ENCODE measurements at regions not wholly inside any gene's neighbourhood (a gene's known extent, or its start where the extent isn't known, plus 50 kb on each side); places are given as distances from the start of the nearest gene placed in this dataset.

DNA sequence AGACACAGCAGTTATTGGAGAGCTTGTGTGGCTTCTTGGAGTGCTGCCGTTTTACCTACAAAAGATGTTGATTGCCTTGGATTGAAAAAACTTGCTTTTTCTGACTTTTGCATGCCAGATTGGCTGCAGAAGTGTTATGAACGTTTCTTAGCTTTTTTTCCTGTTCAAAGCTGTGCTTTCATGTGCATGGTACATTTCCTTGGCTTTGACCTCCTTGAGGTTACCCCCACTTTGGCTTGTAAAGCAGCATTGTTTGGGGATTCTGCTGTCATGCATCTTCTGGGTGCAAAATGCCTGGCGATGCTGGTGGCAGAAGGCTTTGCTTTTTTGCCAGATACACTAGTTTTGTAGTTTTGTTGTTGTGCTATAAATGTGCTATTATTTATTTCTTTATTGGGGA, 80.0 kb downstream of the JRKL start:
- no peaks in the 10 kb centered on the region for H3K79me2 ChIP-seq (ENCODE audit: low read length)
- no peaks in the 10 kb centered on the region for H3K36me3 ChIP-seq (ENCODE audit: insufficient read depth, low read length)
- H3K9ac ChIP-seq (ENCODE audit: low read length) = no peak overlapping the region
- DNase-seq = no peak
- H3K27ac ChIP-seq (ENCODE audit: low read length) = no peak overlapping the region
- H2AFZ ChIP-seq (ENCODE audit: low read length) = no peak overlapping the region
- H3K27me3 ChIP-seq (ENCODE audit: low read length) = no peaks in the 10 kb centered on the region
- no peaks in the 10 kb centered on the region for H4K20me1 ChIP-seq (ENCODE audit: insufficient read depth, low read depth, low read length)
- no peak overlapping the region for H3K4me2 ChIP-seq (ENCODE audit: low read depth, low read length, poor library complexity, severe bottlenecking)
- H3K9me3 ChIP-seq (ENCODE audit: low read length) = peaks cover 18% of the 10 kb centered on the region
- no peaks in the 10 kb centered on the region for H3K4me1 ChIP-seq (ENCODE audit: low read length)
- H3K4me3 ChIP-seq (ENCODE audit: low read length) = no peak overlapping the region
- no peaks in the 10 kb centered on the region for H3K9me2 ChIP-seq (replicated peaks; ENCODE audit: insufficient read depth, low read length)

DNA sequence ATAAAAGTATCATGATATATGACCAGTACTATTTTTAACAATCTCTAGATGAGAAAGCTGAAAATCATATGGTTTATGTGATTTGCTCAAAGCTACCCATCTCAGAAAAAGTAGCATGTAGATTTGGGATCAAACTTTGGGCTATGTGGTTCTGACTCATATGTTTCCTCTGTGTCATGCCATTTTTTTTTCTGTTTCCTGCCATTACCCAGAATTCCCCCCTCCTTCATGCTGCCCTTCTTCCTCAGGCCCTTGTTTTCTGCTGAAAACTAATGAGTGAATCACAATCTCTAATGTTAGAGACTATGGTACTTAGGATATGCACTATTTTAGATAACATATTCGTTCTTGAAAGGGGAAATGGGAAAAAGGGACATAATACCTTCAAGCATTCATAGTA, 80.7 kb downstream of the JRKL start:
- H3K4me3 ChIP-seq (ENCODE audit: low read length) = no peak overlapping the region
- H4K20me1 ChIP-seq (ENCODE audit: insufficient read depth, low read depth, low read length) = no peaks in the 10 kb centered on the region
- no peak overlapping the region for H3K9ac ChIP-seq (ENCODE audit: low read length)
- H3K4me1 ChIP-seq (ENCODE audit: low read length) = no peaks in the 10 kb centered on the region
- no peaks in the 10 kb centered on the region for H3K79me2 ChIP-seq (ENCODE audit: low read length)
- no peak overlapping the region for H2AFZ ChIP-seq (ENCODE audit: low read length)
- no peaks in the 10 kb centered on the region for H3K27me3 ChIP-seq (ENCODE audit: low read length)
- H3K27ac ChIP-seq (ENCODE audit: low read length) = no peak overlapping the region
- no peaks in the 10 kb centered on the region for H3K9me2 ChIP-seq (replicated peaks; ENCODE audit: insufficient read depth, low read length)
- H3K36me3 ChIP-seq (ENCODE audit: insufficient read depth, low read length) = no peaks in the 10 kb centered on the region
- no peak overlapping the region for H3K4me2 ChIP-seq (ENCODE audit: low read depth, low read length, poor library complexity, severe bottlenecking)
- no peak for DNase-seq
- H3K9me3 ChIP-seq (ENCODE audit: low read length) = peaks cover 18% of the 10 kb centered on the region

DNA sequence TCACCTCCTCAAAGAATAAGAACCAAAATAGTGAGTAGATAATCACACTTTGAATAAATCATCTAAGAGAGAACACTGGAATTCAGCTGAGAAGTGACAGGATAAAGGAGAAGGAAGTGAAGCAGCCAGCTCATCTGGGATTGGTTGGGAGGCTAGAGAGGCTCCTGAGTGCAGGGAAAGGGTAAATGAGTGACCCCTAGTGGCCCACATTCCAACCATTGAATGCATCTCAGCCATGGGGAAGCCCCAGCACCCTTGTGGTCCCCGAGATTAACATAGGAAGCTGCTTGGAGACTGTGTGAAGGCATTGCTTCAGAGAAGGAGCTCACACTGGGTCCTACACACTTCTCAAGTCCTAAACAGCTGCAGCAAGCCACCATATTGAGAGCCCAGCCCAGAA, 82.3 kb downstream of the JRKL start:
- no peaks in the 10 kb centered on the region for H3K27me3 ChIP-seq (ENCODE audit: low read length)
- H3K36me3 ChIP-seq (ENCODE audit: insufficient read depth, low read length) = no peaks in the 10 kb centered on the region
- H3K9me3 ChIP-seq (ENCODE audit: low read length) = peaks cover 25% of the 10 kb centered on the region
- H3K4me3 ChIP-seq (ENCODE audit: low read length) = no peak overlapping the region
- H3K4me2 ChIP-seq (ENCODE audit: low read depth, low read length, poor library complexity, severe bottlenecking) = no peak overlapping the region
- DNase-seq = no peak
- H3K9ac ChIP-seq (ENCODE audit: low read length) = no peak overlapping the region
- H3K9me2 ChIP-seq (replicated peaks; ENCODE audit: insufficient read depth, low read length) = no peaks in the 10 kb centered on the region
- no peaks in the 10 kb centered on the region for H3K4me1 ChIP-seq (ENCODE audit: low read length)
- no peak overlapping the region for H3K27ac ChIP-seq (ENCODE audit: low read length)
- H3K79me2 ChIP-seq (ENCODE audit: low read length) = no peaks in the 10 kb centered on the region
- no peak overlapping the region for H2AFZ ChIP-seq (ENCODE audit: low read length)
- no peaks in the 10 kb centered on the region for H4K20me1 ChIP-seq (ENCODE audit: insufficient read depth, low read depth, low read length)

DNA sequence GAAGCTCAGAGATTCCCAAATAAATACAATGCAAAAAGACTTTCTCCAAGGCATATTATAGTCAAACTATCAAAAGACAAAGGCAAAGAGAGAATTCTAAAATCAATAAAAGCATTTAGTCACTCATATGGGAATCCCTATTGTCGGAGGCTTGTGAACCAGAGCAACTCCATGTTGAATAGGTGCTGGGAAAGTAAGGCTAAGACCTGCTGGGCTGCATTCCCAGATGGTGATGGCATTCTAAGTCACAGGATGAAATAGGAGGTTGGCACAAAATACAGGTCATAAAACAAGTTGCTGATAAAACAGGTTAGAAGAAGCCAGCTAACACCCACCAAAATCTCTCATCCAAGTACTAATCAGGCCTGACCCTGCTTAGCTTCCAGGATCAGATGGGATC, 84.5 kb downstream of the JRKL start:
- DNase-seq = no peak
- no peak overlapping the region for H3K27ac ChIP-seq (ENCODE audit: low read length)
- no peak overlapping the region for H3K4me2 ChIP-seq (ENCODE audit: low read depth, low read length, poor library complexity, severe bottlenecking)
- no peaks in the 10 kb centered on the region for H3K36me3 ChIP-seq (ENCODE audit: insufficient read depth, low read length)
- H3K79me2 ChIP-seq (ENCODE audit: low read length) = no peaks in the 10 kb centered on the region
- H3K27me3 ChIP-seq (ENCODE audit: low read length) = no peaks in the 10 kb centered on the region
- H4K20me1 ChIP-seq (ENCODE audit: insufficient read depth, low read depth, low read length) = no peaks in the 10 kb centered on the region
- H3K9me2 ChIP-seq (replicated peaks; ENCODE audit: insufficient read depth, low read length) = no peaks in the 10 kb centered on the region
- no peak overlapping the region for H3K9ac ChIP-seq (ENCODE audit: low read length)
- no peak overlapping the region for H2AFZ ChIP-seq (ENCODE audit: low read length)
- peaks cover 31% of the 10 kb centered on the region for H3K9me3 ChIP-seq (ENCODE audit: low read length)
- no peak overlapping the region for H3K4me3 ChIP-seq (ENCODE audit: low read length)
- H3K4me1 ChIP-seq (ENCODE audit: low read length) = no peaks in the 10 kb centered on the region

DNA sequence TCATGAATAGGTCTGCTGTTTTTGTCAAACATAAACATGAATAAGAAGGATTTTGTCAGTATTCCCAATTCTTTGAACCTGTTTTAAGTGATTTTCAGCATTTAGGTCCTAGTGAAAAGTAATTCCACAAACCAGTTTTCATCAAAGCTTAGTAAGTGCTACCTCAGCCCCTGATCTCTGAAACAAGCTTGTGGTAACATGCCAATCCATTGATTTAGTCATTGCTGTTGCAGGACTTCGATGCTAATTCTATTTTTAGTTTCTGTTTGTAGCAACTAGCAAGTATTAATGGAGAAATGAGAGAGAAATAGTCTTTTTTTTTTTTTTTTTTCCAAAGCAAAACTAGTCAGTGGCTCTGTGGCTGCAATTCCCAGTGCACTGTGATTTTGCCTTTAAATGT, 91.4 kb downstream of the JRKL start:
- no peaks in the 10 kb centered on the region for H3K27me3 ChIP-seq (ENCODE audit: low read length)
- H4K20me1 ChIP-seq (ENCODE audit: insufficient read depth, low read depth, low read length) = no peaks in the 10 kb centered on the region
- no peak overlapping the region for H2AFZ ChIP-seq (ENCODE audit: low read length)
- DNase-seq = no peak
- H3K9me2 ChIP-seq (replicated peaks; ENCODE audit: insufficient read depth, low read length) = no peaks in the 10 kb centered on the region
- H3K9ac ChIP-seq (ENCODE audit: low read length) = no peak overlapping the region
- H3K36me3 ChIP-seq (ENCODE audit: insufficient read depth, low read length) = no peaks in the 10 kb centered on the region
- H3K79me2 ChIP-seq (ENCODE audit: low read length) = no peaks in the 10 kb centered on the region
- H3K4me3 ChIP-seq (ENCODE audit: low read length) = no peak overlapping the region
- no peaks in the 10 kb centered on the region for H3K4me1 ChIP-seq (ENCODE audit: low read length)
- no peak overlapping the region for H3K27ac ChIP-seq (ENCODE audit: low read length)
- no peak overlapping the region for H3K4me2 ChIP-seq (ENCODE audit: low read depth, low read length, poor library complexity, severe bottlenecking)
- H3K9me3 ChIP-seq (ENCODE audit: low read length) = peaks cover 8% of the 10 kb centered on the region; the same call in 1 of the 2 replicates

DNA sequence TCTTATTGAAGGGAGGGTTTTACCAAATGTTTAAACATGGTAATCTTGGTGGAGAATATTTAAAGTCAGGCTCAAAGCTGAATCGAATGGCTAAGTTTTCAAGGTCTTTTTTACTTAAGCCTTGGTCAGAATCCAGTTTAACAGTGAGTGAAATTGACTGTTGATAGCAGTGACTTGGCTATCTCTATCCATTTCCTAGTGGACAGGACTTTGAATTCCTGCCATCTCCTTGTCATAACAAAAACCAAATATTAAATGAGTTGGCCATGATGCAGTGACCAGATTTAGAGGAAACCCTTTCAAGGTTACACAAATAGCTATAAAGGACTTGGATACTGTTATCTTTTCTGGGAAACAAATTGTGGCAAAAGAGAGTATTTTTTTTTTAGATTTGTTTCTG, 92.0 kb downstream of the JRKL start:
- Histone ChIP-seq H3K79me2 (ENCODE audit: low read length) (no peaks in the 10 kb centered on the region), H3K4me3 (ENCODE audit: low read length) (no peak overlapping the region), H3K27ac (ENCODE audit: low read length) (no peak overlapping the region), H3K27me3 (ENCODE audit: low read length) (no peaks in the 10 kb centered on the region), H3K9ac (ENCODE audit: low read length) (no peak overlapping the region), H3K36me3 (ENCODE audit: insufficient read depth, low read length) (no peaks in the 10 kb centered on the region), H3K4me1 (ENCODE audit: low read length) (no peaks in the 10 kb centered on the region), H3K4me2 (ENCODE audit: low read depth, low read length, poor library complexity, severe bottlenecking) (no peak overlapping the region), H3K9me3 (ENCODE audit: low read length) (peaks cover 6% of the 10 kb centered on the region; the same call in 1 of the 2 replicates), H3K9me2 (replicated peaks; ENCODE audit: insufficient read depth, low read length) (no peaks in the 10 kb centered on the region), H4K20me1 (ENCODE audit: insufficient read depth, low read depth, low read length) (no peaks in the 10 kb centered on the region), H2AFZ (ENCODE audit: low read length) (no peak overlapping the region)
- no peak for DNase-seq

DNA sequence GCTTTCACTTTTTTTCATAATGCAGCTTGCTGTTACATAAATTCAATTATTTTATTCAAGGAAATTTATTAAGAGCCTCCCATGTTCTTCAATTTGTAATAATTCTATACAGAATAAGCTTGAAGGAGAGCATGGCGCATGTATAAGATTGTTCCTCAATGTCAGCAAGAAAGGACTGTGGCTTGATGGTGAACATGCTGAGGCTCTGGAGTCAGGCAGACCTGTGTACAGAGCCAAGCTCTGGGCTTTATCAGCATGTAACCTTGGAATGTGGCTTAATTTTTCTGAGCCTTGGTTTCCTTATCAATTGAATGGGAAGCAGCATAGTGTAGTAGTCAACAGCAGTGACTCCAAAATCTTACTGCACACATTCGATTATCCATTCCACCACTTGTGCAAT, 92.4 kb downstream of the JRKL start:
- no peak overlapping the region for H3K27ac ChIP-seq (ENCODE audit: low read length)
- no peaks in the 10 kb centered on the region for H4K20me1 ChIP-seq (ENCODE audit: insufficient read depth, low read depth, low read length)
- no peaks in the 10 kb centered on the region for H3K79me2 ChIP-seq (ENCODE audit: low read length)

DNA sequence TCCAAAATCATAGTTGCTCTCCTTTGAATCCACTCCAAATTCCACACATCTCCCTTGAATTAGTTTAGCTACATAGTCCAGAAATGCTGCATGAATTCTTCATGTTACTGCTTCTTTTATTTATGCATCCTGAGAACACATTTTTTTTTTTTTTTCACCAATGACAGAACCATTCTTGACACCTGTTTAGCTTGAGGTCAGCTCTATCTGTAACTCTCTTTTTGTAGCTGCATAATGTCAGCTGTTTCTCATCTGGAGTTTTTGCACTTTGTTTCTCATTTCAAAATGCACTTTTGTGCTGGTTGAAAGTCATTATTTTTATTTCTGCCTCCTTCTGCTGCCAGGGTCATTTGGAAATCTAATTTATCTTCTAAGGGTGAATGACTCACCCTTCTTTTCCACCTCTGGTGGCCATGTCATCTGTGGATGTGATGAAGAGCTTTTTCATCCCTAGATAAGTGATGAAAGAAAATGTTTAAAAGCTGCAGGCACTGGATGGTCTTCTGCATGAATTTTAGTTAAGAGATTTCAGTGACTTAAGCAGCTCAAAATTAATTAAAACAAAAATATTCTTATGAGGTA, 93.7 kb downstream of the JRKL start:
- Histone ChIP-seq H3K9ac (ENCODE audit: low read length) (no peak overlapping the region), H2AFZ (ENCODE audit: low read length) (no peak overlapping the region), H3K4me2 (ENCODE audit: low read depth, low read length, poor library complexity, severe bottlenecking) (no peak overlapping the region), H3K4me3 (ENCODE audit: low read length) (no peak overlapping the region), H3K79me2 (ENCODE audit: low read length) (no peaks in the 10 kb centered on the region), H3K36me3 (ENCODE audit: insufficient read depth, low read length) (no peaks in the 10 kb centered on the region), H3K9me3 (ENCODE audit: low read length) (no peaks in the 10 kb centered on the region), H3K27ac (ENCODE audit: low read length) (no peak overlapping the region), H3K4me1 (ENCODE audit: low read length) (no peaks in the 10 kb centered on the region), H4K20me1 (ENCODE audit: insufficient read depth, low read depth, low read length) (no peaks in the 10 kb centered on the region), H3K9me2 (replicated peaks; ENCODE audit: insufficient read depth, low read length) (no peaks in the 10 kb centered on the region), H3K27me3 (ENCODE audit: low read length) (no peaks in the 10 kb centered on the region)
- DNase-seq = no peak

More for the DNA sequence above, 92.4 kb downstream of the JRKL start:
- H3K4me2 ChIP-seq (ENCODE audit: low read depth, low read length, poor library complexity, severe bottlenecking) = no peak overlapping the region
- H3K4me3 ChIP-seq (ENCODE audit: low read length) = no peak overlapping the region
- H3K27me3 ChIP-seq (ENCODE audit: low read length) = no peaks in the 10 kb centered on the region
- H3K9me2 ChIP-seq (replicated peaks; ENCODE audit: insufficient read depth, low read length) = no peaks in the 10 kb centered on the region
- H2AFZ ChIP-seq (ENCODE audit: low read length) = no peak overlapping the region
- no peaks in the 10 kb centered on the region for H3K4me1 ChIP-seq (ENCODE audit: low read length)
- H3K9ac ChIP-seq (ENCODE audit: low read length) = no peak overlapping the region
- H3K9me3 ChIP-seq (ENCODE audit: low read length) = peaks cover 6% of the 10 kb centered on the region; the same call in 1 of the 2 replicates
- H3K36me3 ChIP-seq (ENCODE audit: insufficient read depth, low read length) = no peaks in the 10 kb centered on the region
- DNase-seq = no peak

DNA sequence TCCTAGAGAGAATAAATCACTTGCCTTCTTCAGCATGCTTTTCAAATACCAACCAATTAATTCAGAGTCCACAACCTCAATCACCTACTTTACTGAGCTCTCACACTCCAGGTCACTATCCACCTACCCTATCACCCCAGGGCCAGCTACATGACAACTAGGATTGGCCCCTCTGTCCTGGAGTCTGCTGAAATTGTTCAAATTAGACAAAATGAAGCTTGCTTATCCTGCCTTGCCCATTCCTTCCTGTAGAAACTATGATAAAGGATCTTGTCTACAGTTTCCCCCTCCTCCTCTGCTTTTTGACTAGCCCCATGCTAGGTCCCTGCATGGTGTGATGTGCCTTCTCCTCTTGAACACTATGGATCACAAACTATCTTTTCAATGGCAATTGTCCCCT, 94.5 kb downstream of the JRKL start:
- no peak for DNase-seq
- H3K9me3 ChIP-seq (ENCODE audit: low read length) = no peaks in the 10 kb centered on the region

More for the DNA sequence above, 94.5 kb downstream of the JRKL start:
- H3K4me1 ChIP-seq (ENCODE audit: low read length) = no peaks in the 10 kb centered on the region
- no peak overlapping the region for H2AFZ ChIP-seq (ENCODE audit: low read length)
- no peaks in the 10 kb centered on the region for H3K36me3 ChIP-seq (ENCODE audit: insufficient read depth, low read length)
- no peak overlapping the region for H3K9ac ChIP-seq (ENCODE audit: low read length)
- no peaks in the 10 kb centered on the region for H4K20me1 ChIP-seq (ENCODE audit: insufficient read depth, low read depth, low read length)
- H3K27me3 ChIP-seq (ENCODE audit: low read length) = no peaks in the 10 kb centered on the region
- no peak overlapping the region for H3K4me2 ChIP-seq (ENCODE audit: low read depth, low read length, poor library complexity, severe bottlenecking)
- H3K9me2 ChIP-seq (replicated peaks; ENCODE audit: insufficient read depth, low read length) = no peaks in the 10 kb centered on the region
- no peaks in the 10 kb centered on the region for H3K79me2 ChIP-seq (ENCODE audit: low read length)
- no peak overlapping the region for H3K27ac ChIP-seq (ENCODE audit: low read length)
- H3K4me3 ChIP-seq (ENCODE audit: low read length) = no peak overlapping the region
